Psoas muscle (tissue), 7 donors: ENCODE measurements at regions not wholly inside any gene's neighbourhood (a gene's known extent, or its start where the extent isn't known, plus 50 kb on each side); places are given as distances from the start of the nearest gene placed in this dataset.
A peak's percentile ranks its signal among the peaks of the same experiment; 100 is the strongest.

Experiments used
- ATAC-seq, 4 donors: fragments of 200-7000 bp; cut with Tn5 transposase; one replicate each; pipeline ENCODE4 v1.9.1; 2020; ENCODE audit warnings: moderate library complexity in 3 of 4, mild to moderate bottlenecking in 2 of 4
- DNase-seq, 2 donors: peaks; one replicate each; pipeline ENCODE4 v3.0.0-alpha.2; 2020
- H3K27ac ChIP-seq: fragments of 200-600 bp; one replicate; pipeline ENCODE4 v1.8.0; 2022
- H3K27me3 ChIP-seq, 3 donors: fragments of 200-600 bp in 1 of 3; one replicate each; pipeline versions ENCODE4 v1.6.1 to v1.8.0; 2013 to 2022; ENCODE audit warnings: low read length in 2 of 3, mild to moderate bottlenecking in 2 of 3, moderate library complexity in 1 of 3; ENCODE audit not compliant: insufficient read depth in 3 of 3
- H3K36me3 ChIP-seq, 2 donors: fragments of 200-600 bp in 1 of 2; one replicate each; pipeline versions ENCODE4 v1.6.1 to v1.8.0; 2013 to 2022; ENCODE audit warnings: low read depth in 1 of 2, mild to moderate bottlenecking in 1 of 2, moderate library complexity in 1 of 2; ENCODE audit not compliant: insufficient read depth in 1 of 2
- H3K4me1 ChIP-seq: fragments of 200-600 bp; one replicate; pipeline ENCODE4 v1.8.0; 2022
- H3K4me3 ChIP-seq: fragments of 200-600 bp; one replicate; pipeline ENCODE4 v1.8.0; 2022; ENCODE audit warnings: mild to moderate bottlenecking
- H3K9me3 ChIP-seq: fragments of 200-600 bp; one replicate; pipeline ENCODE4 v1.8.0; 2022
- CTCF ChIP-seq: fragments of 200-600 bp; IDR thresholded peaks from one replicate; pipeline ENCODE4 v1.8.0; 2022; ENCODE audit warnings: antibody characterized with exemption
- WGBS, 3 donors: extraction: QIAGEN DNeasy Blood & Tissue Kit; methylation state at CpG; one replicate each; pipeline versions ENCODE4 v1.1.6 to v1.1.7; 2013; 5-methylcytosine and 5-hydroxymethylcytosine counted together
- intact Hi-C, 2 donors: fragments of 100-400 bp; cut with DNase I; formaldehyde crosslinking; loops; one replicate each; pipeline versions ENCODE4 v1.11.0 to v1.14.2; 2022
- donor health status: healthy with polysubstance abuse.
- donor health status: DM: no; HTN: no; CAD: no; lungs with moderate emphysema.
- donor health status: Bipolar disorder and iron deficiency.
- donor health status: healthy.
- donor health status: DM: yes; HTN: yes; CAD: no.
- donor health status: DM: no; HTN: no; CAD: no.
- donor health status: DM: yes; HTN: yes; CAD: no.

- Histone ChIP-seq H3K27ac (no peak overlapping the region), H3K4me3 (no peak overlapping the region), H3K4me1 (peaks cover 5% of the 10 kb centered on the region), H3K27me3 (no peaks in the 10 kb centered on the region), H3K9me3 (no peaks in the 10 kb centered on the region), H3K36me3 (no peaks in the 10 kb centered on the region)
- DNase-seq: no peak
- 84 to 100% (median 89%) methylated on average over 1 of the region's 1 CpG for WGBS, 3 donors
- no peak for ATAC-seq
- no peak for TF ChIP-seq CTCF
- intact Hi-C loops: no loop called here
Observed at GRCh38 chr6:163721435-163721834, 306.9 kb downstream of the QKI start.

DNA sequence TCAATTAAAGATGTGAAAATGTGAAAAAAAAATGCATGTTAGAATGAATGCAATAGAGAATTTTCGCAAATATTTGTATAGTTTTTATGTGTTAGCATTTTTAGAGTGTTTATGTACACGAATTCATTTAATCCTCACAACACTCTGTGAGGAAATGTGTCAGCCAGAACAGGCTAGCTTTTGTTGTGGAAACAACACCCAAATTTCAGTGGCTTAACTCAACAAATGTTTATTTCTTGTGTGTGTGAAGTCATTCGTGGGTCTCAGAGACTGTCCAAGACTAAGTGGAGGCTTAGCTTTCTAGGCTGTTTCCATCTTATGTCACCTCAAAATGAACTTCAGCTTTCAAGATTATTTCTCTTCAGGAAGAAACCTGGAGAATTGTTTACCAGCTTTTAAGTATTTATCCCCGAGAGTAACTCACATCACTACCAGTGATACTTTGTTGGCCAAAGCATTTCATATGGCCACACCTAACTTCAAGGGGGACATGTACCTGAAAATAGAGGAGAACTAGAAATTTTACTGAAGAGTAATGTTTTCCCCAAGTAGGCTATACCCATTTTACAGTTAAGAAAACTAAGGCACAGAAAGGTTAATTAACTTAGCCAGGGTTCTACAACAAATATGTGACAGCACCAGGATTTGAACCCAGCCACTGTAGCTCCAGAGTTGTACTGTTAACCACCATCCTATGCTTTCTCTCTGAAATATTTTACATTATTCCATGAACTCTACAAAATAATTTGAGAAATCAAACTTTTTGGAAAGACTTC is 306.1 kb downstream of the QKI start:
- TF ChIP-seq CTCF: no peak
- intact Hi-C loops: no loop called here
- Histone ChIP-seq H3K36me3 (no peaks in the 10 kb centered on the region), H3K9me3 (no peaks in the 10 kb centered on the region), H3K4me3 (no peak overlapping the region), H3K4me1 (peaks cover 5% of the 10 kb centered on the region), H3K27ac (no peak overlapping the region), H3K27me3 (no peaks in the 10 kb centered on the region)
- DNase-seq: no peak
- peak in 1 of 4 donors; percentile 18 for ATAC-seq
- WGBS, 3 donors: 62 to 73% (median 70%) methylated on average over 4 of the region's 4 CpGs

GRCh38 chr6:163720005-163720404 is 305.5 kb downstream of the QKI start:
- intact Hi-C loops: no loop called here
- no peak overlapping the region for H3K27ac ChIP-seq
- no peaks in the 10 kb centered on the region for H3K9me3 ChIP-seq
- H3K27me3 ChIP-seq: no peaks in the 10 kb centered on the region
- WGBS, 3 donors: 21 to 34% (median 28%) methylated on average over 5 of the region's 5 CpGs
- no peak for DNase-seq
- peaks cover 5% of the 10 kb centered on the region for H3K4me1 ChIP-seq
- no peaks in the 10 kb centered on the region for H3K36me3 ChIP-seq
- no peak for TF ChIP-seq CTCF
- peak; percentile 69 to 95 (median 82) for ATAC-seq
- H3K4me3 ChIP-seq: no peak overlapping the region

GRCh38 chr6:163719028-163719742 is 304.7 kb downstream of the QKI start:
- intact Hi-C loops: loop anchor here in 1 of 2 donors (10.0 kb wide), 1 partner anchor 386 kb away; no protein-coding TSS in a partner anchor
- DNase-seq: no peak
- no peak for TF ChIP-seq CTCF
- no peaks in the 10 kb centered on the region for H3K27me3 ChIP-seq
- no peak for ATAC-seq
- no peaks in the 10 kb centered on the region for H3K36me3 ChIP-seq
- WGBS, 3 donors: 71 to 84% (median 76%) methylated on average over 20 of the region's 20 CpGs
- peaks cover 5% of the 10 kb centered on the region for H3K4me1 ChIP-seq
- H3K9me3 ChIP-seq: no peaks in the 10 kb centered on the region
- no peak overlapping the region for H3K4me3 ChIP-seq
- no peak overlapping the region for H3K27ac ChIP-seq
